MM.1S (cell line): ENCODE measurements at regions not wholly inside any gene's neighbourhood (a gene's known extent, or its start where the extent isn't known, plus 50 kb on each side); places are given as distances from the start of the nearest gene placed in this dataset.

Source experiments
- EZH2 ChIP-seq: fragments of 300-600 bp; sonication (generic); optimal IDR thresholded peaks from 2 replicates; pipeline ENCODE3; 2017; ENCODE audit warnings: low read depth, mild to moderate bottlenecking, antibody characterized with exemption, low read length, mixed read lengths
- EZH2phosphoT487 ChIP-seq: fragments of 300-600 bp; sonication (generic); IDR thresholded peaks from 2 replicates; pipeline ENCODE4 v1.6.1; 2018; ENCODE audit warnings: antibody characterized with exemption, low read length
- TF ChIP-seq, protein P1 (sequence below): fragments of 300-600 bp; sonication (generic); IDR thresholded peaks from 2 replicates; pipeline ENCODE4 v1.5.1; 2016; ENCODE audit warnings: antibody characterized with exemption, low read length, mixed read lengths

DNA sequence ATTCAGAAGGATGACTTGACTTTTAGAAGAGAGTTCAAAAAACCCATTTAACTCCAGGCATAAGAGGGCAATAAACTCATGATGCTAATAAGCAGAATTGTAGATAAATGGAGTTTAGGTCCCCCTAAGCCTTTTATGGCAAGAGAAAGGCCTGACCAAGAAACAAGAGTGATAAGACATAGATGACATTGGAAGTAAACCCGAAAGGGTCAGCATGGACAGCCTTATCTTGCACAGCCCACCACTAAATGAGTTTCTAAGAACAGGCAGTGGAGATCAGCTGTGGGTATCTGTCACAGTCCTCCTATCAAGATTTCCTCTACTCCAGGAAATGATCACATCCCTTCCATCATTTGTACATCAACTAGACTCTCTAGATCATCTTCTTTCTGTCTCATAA, 457.9 kb upstream of the ADAMTS9 start:
- TF ChIP-seq, protein P1, sequence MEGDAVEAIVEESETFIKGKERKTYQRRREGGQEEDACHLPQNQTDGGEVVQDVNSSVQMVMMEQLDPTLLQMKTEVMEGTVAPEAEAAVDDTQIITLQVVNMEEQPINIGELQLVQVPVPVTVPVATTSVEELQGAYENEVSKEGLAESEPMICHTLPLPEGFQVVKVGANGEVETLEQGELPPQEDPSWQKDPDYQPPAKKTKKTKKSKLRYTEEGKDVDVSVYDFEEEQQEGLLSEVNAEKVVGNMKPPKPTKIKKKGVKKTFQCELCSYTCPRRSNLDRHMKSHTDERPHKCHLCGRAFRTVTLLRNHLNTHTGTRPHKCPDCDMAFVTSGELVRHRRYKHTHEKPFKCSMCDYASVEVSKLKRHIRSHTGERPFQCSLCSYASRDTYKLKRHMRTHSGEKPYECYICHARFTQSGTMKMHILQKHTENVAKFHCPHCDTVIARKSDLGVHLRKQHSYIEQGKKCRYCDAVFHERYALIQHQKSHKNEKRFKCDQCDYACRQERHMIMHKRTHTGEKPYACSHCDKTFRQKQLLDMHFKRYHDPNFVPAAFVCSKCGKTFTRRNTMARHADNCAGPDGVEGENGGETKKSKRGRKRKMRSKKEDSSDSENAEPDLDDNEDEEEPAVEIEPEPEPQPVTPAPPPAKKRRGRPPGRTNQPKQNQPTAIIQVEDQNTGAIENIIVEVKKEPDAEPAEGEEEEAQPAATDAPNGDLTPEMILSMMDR: no peak
- TF ChIP-seq EZH2 (no peak), EZH2phosphoT487 (no peak)
